T-helper 1 cell treated with Interleukin-12 subunit alpha and Interleukin-12 subunit beta and Interleukin-4 antibody, amounts not matched to agents 30 ng/mL and 1 ng/mL, for 36 hours (primary cell): ENCODE measurements at regions not wholly inside any gene's neighbourhood (a gene's known extent, or its start where the extent isn't known, plus 50 kb on each side); places are given as distances from the start of the nearest gene placed in this dataset.
"Not testable (repeated sequence)": the region's sequence is repeated elsewhere in the genome, so short reads cannot be mapped to it uniquely, and the experiment has no call there.

Source experiments
- intact Hi-C: fragments of 100-400 bp; cut with micrococcal nuclease; formaldehyde crosslinking; loops from one replicate; pipeline ENCODE4 v1.15.1; 2024

DNA sequence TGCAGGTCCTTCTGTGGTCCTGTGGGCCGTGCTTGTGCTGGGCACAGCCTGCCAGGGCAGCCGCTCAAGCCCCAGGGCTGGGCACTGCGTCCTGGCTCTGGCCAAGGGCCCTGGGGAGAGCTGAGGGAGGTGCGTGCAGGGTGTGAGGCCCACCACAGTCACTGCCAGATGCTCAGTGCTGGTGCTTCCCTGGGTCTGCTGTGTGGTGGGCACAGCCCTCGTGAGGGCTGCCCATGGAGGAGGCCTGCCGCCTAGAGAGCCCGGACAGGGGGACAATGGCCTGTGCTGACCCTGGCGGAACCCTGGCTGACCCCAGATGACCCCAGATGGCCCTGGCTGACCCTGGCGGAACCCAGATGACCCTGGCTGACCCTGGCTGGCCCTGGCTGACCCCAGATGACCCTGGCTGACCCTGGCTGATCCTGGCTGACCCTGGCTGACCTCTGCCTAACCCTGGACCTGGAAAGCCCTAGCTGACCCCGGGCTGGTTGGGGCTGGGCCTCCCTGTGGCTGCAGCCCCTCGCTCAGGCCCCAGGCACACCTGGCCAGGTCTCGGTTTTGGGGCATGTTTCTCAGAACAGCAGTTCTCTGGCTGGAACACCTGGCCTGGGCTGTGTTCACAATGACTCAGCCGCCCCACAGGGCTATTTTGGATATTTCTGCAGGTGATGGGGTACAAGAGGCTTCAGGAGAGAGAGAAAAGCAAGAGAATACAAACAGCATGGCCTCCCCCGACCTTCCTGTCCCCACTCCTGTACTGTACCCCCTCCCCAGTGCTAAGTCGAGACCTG, 55.4 kb downstream of the TMEM121 start:
- intact Hi-C loops = no loop called here

DNA sequence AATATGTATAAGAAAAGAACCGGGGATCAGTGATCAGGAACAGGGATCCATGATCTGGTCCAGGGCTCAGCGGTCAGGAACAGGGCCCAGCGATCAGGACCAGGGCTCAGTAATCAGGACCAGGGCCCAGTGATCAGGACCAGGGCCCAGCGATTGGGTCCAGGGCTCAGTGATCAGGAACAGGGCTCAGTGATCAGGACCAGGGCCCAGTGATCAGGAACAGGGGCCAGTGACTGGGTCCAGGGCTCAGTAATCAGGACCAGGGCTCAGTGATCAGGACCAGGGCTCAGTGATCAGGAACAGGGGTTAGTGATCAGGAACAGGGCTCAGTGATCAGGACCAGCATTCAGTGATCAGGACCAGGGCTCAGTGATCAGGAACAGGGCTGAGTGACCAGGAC, 56.3 kb downstream of the TMEM121 start:
- intact Hi-C loops = no loop called here

DNA sequence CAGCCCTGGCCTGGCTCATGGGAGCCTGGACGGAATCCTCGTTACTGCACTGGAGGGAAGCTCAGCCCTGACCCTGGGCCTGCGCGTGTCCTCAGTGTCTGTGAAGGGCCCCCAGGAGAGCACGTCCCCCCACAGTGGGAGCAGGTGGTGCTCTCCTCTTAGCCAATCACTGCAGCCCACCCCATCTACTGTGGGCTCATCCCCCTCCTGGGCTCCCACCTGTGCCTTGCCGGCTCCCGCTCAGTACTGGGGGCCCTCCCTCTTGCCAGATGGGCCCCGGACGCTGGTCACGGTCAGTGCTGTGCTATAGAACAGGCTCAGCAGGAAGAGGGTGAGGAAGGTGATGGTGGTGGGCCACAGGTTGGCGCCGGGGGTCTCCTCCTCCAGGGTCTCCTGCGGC, 57.5 kb downstream of the TMEM121 start:
- intact Hi-C loops = not testable (repeated sequence)

DNA sequence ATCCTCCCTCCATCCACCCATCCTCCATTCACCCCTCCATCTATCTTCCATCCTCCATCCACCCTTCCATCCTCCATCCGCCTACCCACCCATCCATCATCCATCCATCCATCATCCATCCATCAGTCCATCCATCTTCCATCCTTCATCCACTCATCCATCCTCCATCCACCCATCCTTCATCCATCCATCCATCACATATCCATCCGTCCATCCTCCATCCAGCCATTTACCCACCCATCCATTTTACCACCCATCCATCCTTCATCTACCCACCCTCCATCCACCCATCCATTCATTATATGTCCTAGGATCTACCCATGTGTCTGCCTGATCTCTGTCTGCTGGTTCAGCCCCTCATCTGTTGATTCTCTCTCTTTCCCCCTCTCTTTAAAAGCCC, 58.9 kb downstream of the TMEM121 start:
- intact Hi-C loops = not testable (repeated sequence)

DNA sequence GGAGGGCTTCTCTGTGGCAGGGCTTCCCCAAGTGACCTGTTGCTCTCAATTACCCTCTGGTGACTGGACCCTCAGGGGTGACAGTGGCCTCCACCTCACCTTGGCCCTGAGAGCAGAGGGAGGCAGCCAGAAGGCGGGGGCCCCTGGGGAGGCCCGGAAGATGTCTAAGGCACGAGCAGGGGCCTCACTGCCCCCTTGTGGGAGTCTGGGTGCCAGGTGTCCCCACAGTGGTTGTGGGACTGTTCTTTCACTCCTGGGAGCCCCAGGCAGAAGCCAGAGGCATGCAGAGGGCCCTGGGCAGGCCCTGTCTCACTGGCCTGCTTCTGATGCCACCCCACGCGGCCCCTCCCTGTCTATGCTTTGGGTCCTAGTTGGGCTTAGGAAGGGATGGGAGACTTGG, 59.3 kb downstream of the TMEM121 start:
- intact Hi-C loops = not testable (repeated sequence)

DNA sequence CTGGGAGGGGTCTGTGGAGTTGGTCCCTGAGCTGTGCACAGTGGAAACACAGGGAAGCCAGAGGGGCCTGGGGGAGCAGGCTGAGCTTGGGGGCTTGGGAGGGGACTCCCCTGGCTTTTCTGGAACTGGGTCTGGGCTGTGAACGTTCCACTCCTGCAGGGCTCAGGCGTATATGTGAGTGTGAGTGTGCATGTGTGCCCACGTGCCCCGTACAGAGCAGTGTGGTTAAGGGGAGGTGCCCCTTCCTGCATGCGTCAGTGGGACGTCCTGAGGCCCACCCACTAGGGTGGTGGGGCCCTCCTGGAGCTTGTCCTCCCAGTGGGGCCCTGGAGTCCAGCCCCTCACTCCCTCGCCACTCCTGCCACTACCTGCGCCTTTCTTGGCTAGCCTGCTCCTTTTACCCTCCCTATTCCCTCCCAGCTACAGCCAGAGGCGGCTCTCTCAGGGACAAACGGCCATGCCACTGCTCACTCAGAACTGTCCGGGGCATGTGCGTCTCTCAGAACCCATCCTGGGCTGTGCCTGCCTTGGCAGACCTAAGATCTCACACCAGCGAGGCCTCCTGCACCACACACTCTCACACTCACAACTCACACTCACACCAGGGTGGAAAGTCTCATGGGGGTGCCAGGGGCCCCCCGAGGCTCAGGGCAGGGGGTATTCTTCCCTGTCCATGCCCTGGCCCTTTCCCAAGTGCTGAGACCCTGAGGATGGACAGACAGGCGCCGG, 59.9 kb downstream of the TMEM121 start:
- intact Hi-C loops = not testable (repeated sequence)

DNA sequence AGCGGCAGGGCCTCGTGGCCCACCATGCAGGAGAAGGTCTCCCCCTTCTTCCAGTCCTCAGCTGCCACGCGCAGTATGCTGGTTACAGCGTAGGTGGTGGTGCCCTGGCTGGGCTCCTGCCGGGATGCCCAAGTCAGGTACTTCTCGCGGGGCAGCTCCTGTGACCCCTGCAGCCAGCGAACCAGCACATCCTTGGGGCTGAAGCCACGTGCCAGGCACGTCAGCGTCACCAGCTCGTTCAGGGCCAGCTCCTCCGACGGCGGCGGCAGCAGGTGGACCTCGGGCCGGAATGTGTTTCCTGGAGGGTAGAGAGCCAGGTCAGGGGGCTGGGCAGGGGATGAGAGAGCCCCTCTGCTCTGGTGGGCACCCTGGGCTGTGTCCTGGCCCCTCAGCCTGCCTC, 60.7 kb downstream of the TMEM121 start:
- intact Hi-C loops = not testable (repeated sequence)

DNA sequence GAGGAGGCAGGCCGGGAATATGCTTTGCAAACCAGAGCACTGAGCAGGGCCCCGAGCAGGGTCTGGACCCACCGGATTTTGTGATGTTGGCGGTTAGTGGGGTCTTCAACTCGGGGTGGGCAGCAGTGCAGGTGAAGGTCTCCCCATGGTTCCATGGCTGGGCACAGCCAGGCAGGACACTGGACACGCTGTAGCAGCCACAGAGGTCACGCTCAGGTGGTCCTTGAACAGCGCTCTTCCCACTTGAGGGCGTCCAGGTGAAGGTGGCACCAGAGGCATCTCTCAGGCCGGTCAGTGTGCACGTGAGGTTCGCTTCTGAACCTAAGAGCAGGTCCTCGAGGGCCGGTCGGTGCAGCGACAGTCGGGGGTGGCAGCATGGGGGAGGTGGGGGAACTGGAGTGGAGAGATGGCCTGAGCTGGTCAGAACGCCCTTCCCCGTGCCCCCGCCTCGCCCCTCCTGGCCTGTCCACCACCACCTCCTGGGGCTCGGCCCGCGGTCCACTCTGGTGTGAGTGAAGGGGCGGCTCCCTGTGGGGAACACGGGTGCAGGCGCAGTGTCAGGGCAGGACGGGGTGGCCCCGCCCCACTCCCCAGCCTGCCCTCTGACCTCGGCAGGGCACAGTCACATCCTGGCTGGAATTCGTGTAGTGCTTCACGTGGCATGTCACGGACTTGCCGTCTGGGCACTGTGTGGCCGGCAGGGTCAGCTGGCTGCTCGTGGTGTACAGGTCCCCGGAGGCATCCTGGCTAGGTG, 61.3 kb downstream of the TMEM121 start:
- intact Hi-C loops = not testable (repeated sequence)

DNA sequence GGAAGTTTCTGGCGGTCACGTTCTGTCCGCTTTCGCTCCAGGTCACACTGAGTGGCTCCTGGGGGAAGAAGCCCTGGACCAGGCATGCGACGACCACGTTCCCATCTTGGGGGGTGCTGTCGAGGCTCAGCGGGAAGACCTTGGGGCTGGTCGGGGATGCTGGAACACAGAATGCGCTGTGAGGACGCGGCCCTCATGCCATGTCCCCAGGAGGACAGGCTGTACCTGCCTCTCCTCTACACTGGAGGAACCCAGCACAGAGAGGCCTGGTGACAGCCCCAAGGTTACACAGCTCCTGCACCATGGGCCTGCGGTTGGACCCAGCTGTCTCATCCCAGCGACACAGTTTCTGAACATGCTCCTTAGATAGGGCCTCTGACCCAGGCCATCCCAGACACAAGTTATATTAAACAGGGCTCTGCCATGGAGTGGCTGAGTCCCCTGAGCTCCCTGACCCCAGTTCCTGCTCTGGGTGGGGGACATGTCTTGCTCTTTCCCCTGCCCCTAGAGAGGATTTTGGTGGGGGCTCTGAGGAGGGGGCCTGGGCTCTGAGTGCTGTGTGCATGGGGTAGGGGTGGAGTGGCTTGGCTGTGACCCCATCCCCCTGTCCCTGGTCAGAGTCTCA, 62.0 kb downstream of the TMEM121 start:
- intact Hi-C loops = no loop called here

DNA sequence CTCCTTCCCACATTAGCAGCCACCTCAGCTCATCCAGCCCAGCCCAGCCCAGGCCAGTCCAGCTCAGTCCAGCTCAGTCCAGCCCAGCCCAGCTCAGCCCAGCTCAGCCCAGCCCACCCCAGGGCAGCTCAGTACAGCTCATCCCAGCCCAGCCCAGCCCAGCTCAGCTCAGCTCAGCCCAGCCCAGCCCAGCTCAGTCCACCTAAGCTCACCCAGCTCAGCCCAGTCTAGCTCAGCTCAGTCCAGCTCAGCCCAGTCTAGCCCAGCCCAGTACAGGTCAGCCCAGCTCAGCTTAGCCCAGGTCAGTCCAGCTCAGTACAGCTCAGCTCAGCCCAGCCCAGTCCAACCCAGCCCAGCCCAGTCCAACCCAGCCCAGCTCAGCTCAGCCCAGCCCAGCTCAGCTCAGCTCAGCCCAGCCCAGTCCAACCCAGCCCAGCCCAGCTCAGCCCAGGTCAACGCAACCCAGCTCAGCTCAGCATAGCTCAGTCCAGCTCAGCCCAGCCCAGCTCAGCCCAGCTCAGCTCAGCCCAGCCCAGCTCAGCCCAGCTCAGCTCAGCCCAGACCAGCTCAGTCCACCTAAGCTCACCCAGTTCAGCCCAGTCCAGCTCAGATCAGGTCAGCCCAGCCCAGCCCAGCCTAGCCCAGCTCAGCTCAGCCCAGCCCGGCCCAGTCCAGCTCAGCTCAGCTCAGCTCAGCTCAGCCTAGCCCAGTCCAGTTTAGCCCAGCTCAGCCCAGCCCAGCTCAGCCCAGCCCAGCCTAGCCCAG, 63.0 kb downstream of the TMEM121 start:
- intact Hi-C loops = no loop called here

DNA sequence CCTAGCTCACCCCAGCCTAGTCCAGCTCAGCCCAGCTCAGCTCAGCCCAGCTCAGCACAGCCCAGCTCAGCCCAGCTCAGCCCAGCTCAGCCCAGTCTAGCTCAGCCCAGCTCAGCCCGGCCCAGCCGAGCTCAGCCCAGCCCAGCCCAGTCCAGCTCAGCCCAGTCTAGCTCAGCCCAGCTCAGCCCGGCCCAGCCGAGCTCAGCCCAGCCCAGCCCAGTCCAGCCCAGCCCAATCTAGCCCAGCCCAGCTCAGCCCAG, 63.5 kb downstream of the TMEM121 start:
- intact Hi-C loops = not testable (repeated sequence)

DNA sequence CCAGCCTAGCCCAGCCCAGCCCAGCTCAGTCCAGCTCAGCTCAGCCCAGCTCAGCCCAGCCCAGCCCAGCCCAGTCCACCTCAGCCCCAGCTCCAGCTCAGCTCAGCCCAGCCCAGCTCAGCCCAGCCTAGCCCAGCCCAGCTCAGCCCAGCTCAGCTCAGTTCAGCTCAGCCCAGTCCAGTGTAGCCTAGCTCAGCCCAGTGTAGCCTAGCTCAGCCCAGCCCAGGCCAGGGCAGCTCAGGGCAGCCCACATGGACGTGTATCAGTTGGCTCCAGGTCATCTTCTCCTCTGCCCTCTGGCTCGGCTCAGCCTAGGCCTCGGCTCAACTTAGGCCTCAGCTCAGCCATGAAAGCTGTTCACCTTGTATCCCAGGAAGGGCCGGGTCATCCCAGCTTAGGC, 64.7 kb downstream of the TMEM121 start:
- intact Hi-C loops = no loop called here

DNA sequence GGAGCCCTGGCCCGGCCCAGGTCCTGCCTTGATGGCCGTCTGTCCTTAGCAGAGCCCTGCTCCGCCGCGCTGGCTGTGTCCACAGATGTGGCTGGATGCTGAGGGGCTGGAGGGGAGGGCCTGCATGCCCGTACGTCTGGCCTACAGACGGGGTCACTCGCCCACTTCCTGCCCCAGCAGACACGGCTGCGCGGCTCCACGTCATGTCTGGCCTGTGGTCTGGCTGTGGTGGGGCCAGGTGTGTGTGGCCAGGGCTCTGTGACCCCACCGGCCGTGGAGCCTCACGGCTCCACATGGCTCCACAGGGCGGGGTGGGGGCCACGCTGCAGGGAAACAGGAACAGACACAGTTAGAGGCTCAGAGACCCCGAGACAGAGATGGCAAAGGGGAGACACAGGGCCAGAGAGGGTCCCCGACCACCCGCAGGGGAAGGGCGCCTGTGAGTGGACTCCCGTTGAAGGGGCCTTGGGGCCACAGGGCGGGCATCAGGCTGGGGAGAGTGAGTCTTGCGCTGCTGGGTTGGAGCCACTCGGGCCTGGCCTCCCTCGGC, 65.5 kb downstream of the TMEM121 start:
- intact Hi-C loops = not testable (repeated sequence)

DNA sequence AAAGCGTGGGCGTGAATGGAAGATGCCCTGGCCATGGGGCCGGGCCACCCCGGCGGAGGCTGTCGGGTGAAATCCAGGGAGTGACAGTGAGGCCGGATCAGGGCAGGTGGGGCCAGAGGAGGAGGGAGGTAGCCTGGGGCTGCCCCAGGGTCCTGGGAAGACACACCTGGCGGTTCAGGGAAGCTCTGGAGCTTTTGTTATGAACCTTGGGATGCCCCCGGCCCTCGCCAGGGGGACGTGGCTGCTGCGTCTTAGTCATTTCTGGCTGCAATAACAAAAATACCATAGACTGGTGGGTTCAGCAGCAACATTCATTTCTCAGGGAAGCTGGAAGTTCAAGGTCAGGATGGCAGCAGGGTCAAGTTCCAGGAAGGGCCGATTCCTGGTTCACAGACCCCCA, 66.3 kb downstream of the TMEM121 start:
- intact Hi-C loops = not testable (repeated sequence)

DNA sequence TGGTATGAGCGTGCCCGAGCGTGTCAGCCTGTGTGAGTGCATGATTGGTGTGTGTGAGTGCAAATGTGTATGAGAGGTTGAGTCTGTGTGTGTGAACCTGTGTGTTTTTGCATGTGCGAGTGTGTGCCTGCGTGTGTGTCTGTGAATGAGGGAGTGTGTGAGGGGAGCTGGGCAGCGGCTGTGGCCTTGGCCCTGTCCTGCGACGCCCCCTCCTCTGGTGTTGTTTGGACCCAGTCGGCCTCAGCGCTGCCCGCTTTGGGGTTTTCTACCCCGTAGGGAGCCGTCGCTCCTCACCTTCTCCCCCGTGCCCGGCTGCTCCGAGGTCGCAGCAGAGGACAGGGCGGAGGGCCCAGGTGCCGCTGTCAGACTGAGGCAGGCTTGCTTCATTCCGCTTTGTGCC, 69.0 kb downstream of the TMEM121 start:
- intact Hi-C loops = not testable (repeated sequence)

DNA sequence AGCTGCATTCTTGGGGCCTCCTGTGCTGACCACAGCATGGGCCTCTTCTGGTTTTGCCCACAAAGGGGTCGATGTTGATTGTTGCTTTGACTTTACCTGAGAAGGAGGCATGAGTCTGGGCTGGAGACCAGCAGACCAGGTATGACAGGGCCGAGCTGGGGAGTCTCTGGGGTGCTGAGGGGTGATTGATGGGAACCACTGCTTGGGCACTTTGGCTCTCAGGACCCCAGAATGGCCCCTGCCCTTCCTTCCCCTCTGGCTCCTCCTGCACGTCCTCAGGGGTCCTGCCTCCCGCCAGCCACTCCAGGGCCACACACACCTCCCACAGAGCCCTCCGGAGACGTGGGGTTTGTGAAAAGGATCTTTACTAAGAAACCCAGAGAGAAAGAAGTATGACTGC, 70.0 kb downstream of the TMEM121 start:
- intact Hi-C loops = not testable (repeated sequence)

DNA sequence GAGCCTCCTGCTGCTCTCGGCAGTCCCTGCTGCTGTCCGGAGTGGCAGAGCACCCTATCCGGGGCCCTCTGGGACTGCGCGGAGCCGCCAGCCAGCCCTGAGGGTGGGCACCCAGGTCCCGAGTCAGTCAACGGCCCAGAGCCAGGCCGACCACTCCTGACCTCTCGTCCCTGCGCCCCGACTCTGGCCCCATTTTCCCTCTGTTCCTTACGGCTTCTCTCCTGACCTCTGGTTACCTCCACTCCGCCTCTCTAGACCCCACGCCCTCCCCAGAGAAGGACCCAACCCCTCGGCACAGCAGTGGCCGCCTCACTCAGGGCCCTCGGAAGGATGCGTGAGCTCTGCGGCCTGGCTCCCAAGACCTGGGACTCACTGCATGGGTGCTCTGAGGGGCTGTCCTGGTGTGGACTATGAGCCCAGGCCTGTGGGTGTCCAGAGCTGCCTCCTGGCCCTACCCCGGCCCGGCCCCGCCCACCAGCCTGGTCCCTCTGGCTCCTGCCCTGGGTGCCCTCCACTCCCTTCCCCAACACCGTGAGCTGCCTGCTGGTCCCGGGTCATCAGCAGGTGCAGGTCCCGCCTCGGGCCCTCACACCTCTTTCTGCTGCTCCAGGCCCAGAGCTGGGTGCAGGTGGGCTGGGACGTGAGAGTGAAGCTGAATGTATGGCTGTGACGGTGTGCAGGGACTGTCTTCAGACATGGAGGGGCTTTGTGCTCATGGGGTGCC, 71.8 kb downstream of the TMEM121 start:
- intact Hi-C loops = not testable (repeated sequence)

DNA sequence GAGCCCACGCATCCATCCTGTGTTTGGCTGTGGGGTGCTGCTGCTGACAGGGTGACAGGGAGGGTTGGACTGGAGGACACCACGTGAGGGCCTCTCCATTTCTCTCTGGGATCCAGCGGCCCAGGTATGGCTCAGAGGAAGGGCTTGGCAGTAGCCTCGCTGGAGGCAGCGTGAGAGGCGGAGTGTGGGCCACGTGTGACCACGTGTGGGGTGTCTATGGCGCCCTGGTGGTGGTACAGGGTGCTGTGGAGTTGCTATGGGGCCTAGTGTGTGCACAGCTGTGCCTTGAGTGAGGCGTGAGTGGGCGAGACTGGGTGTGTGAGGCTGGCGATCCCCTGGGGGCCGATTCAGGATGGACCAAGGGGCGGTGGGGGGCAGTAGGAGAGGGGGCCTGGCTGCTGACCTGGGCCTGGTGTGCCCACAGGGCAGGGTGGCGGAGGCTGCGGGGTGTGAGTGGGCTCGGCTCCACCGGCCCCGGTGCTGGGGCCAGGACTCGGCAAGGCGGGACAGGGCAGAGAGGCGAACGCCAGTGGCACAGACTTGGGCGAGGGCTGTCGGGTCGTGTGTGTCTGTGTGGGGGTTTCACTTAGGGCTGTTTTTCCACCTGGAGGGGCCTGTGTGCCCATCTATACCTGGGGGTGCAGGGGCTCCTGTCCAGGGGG, 72.7 kb downstream of the TMEM121 start:
- intact Hi-C loops = not testable (repeated sequence)

DNA sequence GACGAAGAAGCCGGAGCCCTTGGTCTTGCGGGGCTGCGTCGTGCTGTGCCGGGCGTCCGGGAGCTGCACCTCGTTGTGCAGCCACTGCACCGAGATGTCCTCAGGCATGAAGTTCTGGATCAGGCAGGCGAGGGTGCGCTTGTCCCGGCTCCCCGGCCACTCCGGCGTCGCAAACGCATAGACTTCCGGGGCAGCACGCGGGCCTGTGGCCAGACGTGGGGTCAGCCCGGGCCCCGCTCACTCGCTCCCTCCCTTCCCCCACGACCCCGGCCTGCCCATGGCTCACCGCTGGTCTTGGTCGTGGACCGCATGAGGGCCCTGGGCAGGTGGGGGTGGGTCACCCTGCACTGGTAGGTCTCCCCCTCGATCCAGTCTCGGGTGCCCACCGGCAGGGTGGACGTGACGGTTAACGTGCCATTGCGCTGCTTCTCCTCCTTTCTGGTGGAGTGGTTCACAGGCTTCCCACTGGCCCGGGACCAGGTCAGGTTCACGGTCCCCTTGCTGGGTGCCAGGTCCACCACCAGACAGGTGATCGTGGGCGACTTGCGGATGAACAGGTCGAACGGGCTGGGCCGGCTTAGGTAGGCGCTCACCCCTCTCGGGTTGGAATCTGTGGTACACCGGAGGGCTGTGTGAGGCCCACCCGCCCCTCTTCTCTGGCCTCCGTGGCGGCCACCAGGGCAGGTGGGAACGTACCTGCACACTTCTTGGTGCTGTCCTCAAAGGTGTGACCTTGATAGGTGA, 74.0 kb downstream of the TMEM121 start:
- intact Hi-C loops = not testable (repeated sequence)
